Hematopoietic multipotent progenitor cell treated with erythropoietin and hydrocortisone succinate and interleukin-3 and kit ligand, for 6 days (in vitro differentiated cells): ENCODE measurements at regions not wholly inside any gene's neighbourhood (a gene's known extent, or its start where the extent isn't known, plus 50 kb on each side); places are given as distances from the start of the nearest gene placed in this dataset.

Source experiments
- DNase-seq: peaks from one replicate; pipeline ENCODE4 v3.0.0-alpha.2; 2015

DNA sequence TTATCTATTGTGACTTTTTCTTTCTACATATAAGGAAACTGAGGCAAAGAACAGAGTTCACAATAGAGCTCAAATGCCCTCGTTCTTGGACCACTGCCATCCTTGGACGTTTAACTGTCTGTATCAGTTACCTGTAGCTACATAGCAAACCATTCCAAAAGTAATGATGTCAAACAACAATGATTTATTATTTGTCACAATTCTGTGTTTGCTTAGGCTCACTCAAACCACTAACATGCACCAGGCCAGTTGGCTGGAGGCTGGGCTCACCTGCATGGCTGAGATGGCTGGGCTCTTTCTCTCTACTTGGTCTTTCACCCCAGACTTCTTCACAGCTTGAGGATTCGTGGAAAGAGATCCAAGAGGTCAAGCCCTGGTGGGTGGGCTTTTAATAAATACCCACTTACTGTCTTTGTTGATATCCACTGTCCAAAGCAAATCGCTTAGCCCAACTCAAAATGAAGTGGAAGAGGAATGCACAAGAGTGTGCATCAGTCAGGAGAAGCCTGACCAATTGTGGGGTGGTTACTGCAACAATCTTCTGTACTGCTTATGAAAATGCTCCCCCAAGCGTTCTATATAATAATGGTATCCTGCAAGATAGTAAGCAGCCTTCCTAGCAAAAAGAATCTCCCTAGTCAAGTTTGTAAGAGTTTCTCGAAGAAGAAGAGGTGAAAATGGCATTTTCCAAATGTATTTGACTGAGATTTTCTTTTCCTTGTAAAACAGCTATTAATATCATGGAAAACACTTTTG lies 163.5 kb upstream of the NT5C1B start:
- peak; percentile 3 for DNase-seq

DNA sequence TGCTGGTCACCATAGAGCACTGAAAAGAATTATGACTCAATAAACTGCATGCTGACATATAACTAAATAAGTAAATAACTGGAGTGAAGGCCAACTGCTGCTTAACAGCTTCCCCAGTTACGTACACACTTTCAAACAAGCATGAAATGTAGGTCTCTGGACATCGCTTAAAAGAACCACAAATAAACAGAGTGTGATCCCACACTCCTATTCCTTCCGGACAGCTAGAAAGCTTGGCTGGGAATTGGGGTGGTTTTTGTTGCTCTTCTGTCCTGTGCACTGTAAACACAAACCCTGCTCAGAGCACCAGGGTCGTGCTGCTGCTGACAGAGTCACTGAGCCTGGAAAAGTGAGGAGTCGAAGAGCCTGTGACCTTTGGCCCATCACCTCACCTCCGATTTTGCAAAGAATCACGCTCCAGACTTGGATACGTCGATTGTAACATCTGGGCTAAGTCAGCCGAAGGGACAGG lies 162.7 kb upstream of the NT5C1B start:
- DNase-seq, result no peak

DNA sequence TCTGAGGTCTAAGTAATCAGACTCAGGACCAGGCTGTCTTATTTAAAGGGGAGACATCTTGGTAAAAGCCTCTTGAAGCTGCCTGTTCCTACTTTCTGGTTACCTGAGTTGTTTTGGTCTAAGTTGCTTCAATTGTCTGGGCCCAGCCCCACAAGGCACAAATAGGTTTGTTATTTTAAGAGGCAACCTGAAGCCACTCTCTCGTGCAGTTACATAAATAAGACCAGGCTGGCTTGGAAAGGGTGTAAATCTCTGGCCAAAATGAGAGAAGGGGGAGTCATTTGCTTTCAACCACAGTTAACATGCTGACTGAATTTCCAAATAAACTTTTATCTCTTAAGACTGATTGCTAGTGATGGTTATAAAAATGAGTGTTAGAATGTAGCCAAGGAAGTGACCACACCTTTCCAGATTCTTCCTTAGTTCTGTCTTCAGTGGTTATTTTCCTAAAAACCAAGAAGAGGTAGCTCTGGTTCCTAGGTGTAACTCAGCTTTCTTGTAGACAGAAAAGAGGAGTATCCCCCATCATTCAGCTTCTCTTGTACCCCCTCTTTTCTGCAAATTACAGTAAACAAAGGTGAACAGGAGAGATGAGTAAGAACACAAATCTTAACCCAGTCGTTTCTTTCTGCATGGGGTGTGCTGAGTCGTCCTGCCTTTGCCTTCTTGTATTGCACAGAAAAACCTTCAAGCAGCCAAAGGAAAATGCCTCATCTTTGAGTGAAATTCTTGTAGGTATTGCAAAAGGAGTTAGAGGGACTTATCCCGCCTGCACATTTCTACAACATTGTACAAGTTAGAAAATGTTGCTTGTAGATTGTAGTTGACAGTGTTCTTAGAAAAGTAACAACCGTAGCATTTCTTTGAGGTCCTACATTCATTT lies 161.5 kb upstream of the NT5C1B start:
- DNase-seq, result no peak

DNA sequence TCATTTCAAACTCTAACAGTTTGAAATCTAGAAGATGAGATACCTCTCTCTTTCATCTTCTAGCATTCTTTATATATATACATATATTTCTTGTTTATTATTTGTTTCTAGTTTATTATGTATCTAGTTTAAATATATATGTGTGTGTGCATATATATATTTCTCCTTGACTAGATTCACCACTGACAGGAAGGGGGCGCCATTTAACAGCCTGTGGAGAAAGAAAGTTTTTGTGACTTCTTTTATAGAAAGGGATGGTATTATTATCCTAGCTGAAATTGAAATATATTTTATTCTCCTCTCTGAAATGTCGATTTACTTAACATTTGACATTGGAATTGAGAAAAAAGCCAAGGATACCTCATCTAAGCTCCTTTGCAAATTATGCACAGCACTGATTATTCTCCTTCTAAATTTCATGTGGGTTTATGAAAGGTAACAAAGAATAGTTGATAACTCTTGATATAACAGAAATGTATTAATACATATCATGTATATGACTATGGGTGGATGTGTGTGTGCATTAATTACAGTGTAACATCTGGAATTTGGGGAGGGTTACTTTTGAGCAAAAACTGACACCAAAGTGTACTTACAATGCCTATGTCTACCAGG lies 160.7 kb upstream of the NT5C1B start:
- peak; percentile 69 for DNase-seq

- no peak for DNase-seq
Observed at GRCh38 chr2:18745431-18746272, 156.3 kb upstream of the NT5C1B start.

DNA sequence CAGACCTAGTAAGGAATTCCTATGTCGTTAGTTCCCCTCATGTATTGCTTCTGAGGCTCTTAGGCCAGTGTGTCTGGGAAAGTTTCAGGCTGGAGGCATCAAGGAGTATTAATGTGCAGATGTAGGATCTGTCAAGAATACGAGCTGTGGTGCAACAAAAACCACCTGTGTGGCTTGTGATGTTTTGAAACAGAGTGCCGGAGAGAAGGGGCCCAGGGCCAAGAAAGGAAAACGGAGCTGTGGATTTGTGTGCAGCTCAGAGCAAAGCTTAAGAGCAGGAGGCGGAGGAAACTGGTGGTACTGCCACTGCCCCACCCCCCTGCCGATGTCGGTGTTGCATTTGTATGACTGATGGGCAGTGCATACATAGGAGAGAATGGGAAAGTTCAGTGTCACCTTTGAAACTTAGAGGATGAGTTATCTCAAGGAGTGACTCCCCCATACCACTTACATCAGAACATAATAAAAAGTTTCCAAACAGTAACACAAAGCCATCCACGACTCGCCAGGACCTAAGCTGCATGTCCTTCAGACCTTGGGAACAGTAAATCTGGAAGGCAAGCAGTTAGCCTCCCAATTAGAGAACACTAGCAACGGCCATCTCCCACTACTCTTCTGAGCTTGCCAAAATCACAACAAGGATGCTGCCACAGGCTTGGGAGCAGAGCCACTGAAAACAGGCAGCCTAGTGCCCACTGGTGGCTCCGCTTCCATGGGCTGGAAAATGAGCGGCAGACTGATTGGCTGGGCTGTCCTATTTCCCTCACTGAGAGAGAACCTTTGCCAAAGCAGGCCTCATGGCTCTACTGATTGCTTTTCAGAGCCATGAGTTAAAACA lies 152.7 kb upstream of the NT5C1B start:
- DNase-seq, result no peak

DNA sequence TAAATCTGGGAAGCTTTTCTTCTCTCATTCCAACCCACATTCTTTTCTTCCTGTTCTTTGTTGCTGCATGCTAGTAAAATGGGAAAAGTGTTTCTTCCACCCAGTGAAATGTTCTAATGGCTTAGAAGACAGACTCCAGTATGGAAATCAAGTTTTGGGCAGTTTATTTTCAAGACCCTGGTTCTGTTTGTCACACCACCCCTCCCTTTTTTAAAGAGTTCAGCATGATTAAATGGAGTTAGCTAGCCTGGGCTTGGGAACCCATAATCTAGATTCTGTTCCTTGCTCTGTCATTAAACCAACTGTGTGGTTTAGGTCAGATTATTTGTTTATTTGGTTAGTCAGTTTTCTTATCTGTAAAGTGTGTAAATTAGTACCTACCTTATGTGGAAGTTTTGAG lies 151.8 kb upstream of the NT5C1B start:
- DNase-seq, result no peak

- no peak for DNase-seq
Observed at GRCh38 chr2:18740474-18740881, 151.1 kb upstream of the NT5C1B start.

DNA sequence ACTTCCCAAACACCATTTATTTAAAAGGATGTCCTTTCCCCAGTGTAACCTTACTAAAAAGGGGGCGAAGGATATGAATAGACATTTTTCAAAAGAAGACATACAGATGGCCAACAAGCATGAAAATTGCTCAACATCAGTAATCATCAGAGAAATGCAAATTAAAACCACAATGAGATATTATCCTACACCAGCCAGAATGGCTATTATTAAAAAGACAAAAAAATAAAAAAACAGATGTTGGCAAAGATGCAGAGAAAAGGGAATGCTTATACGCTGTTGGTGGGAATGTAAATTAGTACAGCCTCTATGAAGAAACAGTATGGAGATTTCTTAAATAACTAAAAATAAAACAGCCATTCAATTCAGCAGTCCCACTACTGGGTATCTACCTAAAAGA lies 142.3 kb upstream of the NT5C1B start:
- DNase-seq, result no peak

DNA sequence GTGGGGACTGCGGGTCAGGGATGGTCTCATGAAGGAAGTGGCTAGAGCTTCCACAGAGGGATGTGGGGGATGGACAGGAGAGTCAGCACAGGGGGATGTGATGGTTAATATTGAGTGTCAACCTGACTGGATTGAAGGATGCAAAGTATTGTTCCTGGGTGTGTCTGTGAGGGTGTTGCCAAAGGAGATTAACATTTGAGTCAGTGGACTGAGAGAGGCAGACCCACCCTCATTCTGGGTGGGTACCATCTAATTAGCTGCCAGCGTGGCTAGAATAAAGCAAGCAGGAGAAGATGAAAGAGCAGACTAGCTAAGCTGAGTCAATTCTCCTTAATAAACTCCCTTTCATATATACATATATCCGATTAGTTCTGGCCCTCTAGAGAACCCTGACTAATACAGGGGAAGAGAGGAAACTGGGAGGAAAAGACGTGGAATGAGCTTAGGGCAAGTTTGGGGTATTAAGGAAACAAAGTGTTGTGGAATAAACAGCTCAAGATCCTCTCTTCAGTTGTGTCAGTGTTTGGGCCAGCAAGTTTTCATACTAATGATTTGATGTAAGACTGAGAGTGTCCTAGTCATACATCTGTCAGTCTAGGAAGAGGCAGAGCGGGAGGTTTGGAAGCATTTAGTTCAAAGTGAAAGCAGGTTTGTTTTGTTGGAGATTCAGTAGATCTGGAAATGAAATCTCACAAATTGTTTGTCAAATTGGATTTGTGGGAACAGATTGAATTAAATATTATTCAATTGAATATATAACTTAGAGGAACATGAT lies 135.2 kb upstream of the NT5C1B start:
- DNase-seq, result no peak

GRCh38 chr2:18723219-18723618 lies 133.8 kb upstream of the NT5C1B start:
- DNase-seq, result no peak

DNA sequence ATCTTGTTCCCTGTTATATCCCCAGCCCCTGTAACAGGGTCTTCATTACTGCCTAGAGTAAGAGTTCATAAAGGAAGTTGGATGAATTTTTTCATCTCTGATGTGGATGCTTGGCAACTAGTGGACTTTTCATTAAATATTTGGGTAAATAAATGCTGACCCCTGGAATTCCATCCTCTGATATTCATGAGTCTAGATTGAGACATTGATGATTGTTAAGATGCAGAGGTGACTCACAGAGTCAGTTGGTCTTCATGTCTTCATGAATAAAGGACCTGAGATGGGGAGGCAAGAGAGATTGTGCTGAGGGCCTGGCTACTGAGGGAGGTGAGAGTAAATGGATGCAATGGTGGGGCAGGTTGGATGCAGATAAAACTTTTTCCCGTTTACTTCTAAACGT lies 132.7 kb upstream of the NT5C1B start:
- no peak for DNase-seq

DNA sequence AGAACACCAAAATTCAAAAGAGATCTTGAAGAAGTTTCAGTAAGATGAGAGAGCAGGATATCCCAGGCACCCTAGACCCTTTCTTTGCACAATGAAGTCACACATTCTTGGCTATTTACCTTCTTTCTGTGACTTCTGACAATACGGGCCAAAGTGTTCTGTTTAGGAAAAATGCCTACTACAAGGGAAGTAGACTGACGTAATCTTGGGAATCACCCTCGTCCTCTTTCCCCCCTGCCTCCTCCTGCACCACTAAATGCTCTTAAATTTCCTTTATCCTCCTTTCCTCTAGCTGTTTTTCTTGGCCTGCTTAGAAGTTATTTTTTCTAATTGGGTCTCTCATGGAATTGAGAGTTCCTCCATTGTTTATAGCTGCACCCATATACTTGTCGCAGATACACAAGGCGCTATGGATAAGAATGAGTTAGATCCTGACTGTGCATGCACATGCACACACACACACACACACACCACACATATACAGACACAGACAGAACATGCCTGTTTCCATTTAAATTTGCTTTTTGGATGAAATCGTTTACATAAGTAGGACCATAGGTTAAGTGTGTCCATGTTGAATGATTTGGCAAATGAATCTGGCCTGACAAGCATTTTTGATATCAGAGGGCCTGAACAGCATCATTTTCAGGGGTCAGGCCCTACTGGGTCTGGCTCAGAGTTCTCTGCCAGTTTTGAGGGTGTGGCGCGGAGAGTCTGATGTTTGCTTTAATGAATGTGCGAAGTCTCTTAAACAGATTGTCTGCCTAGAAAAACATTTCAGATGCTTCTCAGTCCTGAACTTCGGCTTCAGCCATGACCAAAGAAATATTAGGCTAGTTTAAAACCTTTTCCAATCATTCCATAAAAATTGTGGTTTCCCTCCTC lies 131.9 kb upstream of the NT5C1B start:
- no peak for DNase-seq

- DNase-seq, result no peak
Observed at GRCh38 chr2:18719978-18720775, 130.8 kb upstream of the NT5C1B start.

- DNase-seq, result no peak
Observed at GRCh38 chr2:18708203-18708715, 118.9 kb upstream of the NT5C1B start.

GRCh38 chr2:18706001-18706400 lies 116.6 kb upstream of the NT5C1B start:
- DNase-seq, result no peak

- no peak for DNase-seq
Observed at GRCh38 chr2:18704276-18704675, 114.9 kb upstream of the NT5C1B start.

DNA sequence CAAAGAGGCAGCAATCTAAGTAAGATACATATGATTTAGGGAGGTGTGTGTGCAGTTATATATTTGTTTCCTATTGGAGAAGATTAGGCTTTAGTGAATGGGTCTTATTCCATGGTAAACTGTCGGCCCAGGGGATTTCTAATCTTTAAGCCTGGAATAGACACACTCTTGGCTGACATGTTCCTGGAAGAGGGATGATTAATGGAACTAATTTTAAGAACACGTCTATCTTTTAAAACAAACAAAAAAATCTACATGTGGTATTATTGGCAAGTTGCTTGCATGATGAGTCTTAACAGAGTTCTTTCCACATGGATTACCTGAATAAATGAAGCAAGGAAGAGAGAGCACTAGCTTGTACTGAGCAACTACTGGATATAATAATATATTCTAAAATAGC lies 114.2 kb upstream of the NT5C1B start:
- no peak for DNase-seq

DNA sequence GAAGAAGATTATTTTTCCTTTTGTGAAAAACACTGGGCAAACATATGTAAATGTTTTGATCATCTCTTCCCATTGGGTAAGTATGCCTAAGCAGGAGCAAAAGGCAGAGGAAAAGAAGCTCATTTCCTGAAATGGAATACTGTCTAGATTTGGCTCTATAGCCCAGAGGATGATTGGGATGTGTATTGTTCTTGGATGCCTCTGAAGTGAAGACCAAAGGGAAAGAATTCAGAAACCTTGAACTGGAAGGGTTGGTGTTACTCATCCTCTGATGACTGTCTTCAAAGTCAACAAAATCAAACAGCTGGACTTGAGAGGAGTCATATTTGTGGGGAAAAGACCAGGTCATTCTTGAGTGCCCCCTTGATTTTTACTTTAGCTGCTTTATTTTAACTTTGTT lies 112.6 kb upstream of the NT5C1B start:
- DNase-seq, result no peak
